ENCODE measurements at regions not wholly inside any gene's neighbourhood (a gene's known extent, or its start where the extent isn't known, plus 50 kb on each side); places are given as distances from the start of the nearest gene placed in this dataset.
A peak's percentile ranks its signal among the peaks of the same experiment; 100 is the strongest.

- Histone ChIP-seq H3K9me3 (no peaks in the 10 kb centered on the region), H3K4me3 (no peak overlapping the region), H3K27ac (peak overlapping the region; percentile 63), H3K27me3 (no peaks in the 10 kb centered on the region), H3K4me1 (no peaks in the 10 kb centered on the region), H3K36me3 (no peaks in the 10 kb centered on the region)
- TF ChIP-seq POLR2AphosphoS5 (IDR thresholded peaks at IDR 0.05; ENCODE audit: insufficient read depth in 1 of 2, low read depth in 1 of 2) (no peak), CTCF (IDR thresholded peaks at IDR 0.05) (no peak), POLR2A (IDR thresholded peaks at IDR 0.05) (no peak)
- intact Hi-C loops (cut with DNase I): no loop called here
- DNase-seq (ENCODE audit: extremely low spot score in 2 of 2): no peak
These were observed 225.4 kb upstream of the PHYHIPL start for GRCh38 chr10:58951087-58951486.

- no peaks in the 10 kb centered on the region for H3K36me3 ChIP-seq
- no peaks in the 10 kb centered on the region for H3K9me3 ChIP-seq
- intact Hi-C loops (cut with DNase I): no loop called here
- peak overlapping the region; percentile 63 for H3K27ac ChIP-seq
- TF ChIP-seq POLR2AphosphoS5 (IDR thresholded peaks at IDR 0.05; ENCODE audit: insufficient read depth in 1 of 2, low read depth in 1 of 2) (peak in 1 of 2 donors; percentile 18), CTCF (IDR thresholded peaks at IDR 0.05) (no peak)
- no peaks in the 10 kb centered on the region for H3K4me1 ChIP-seq
- DNase-seq (ENCODE audit: extremely low spot score in 2 of 2): no peak
- H3K4me3 ChIP-seq: no peak overlapping the region
- no peaks in the 10 kb centered on the region for H3K27me3 ChIP-seq
These were observed 224.7 kb upstream of the PHYHIPL start for GRCh38 chr10:58951746-58952145.

DNA sequence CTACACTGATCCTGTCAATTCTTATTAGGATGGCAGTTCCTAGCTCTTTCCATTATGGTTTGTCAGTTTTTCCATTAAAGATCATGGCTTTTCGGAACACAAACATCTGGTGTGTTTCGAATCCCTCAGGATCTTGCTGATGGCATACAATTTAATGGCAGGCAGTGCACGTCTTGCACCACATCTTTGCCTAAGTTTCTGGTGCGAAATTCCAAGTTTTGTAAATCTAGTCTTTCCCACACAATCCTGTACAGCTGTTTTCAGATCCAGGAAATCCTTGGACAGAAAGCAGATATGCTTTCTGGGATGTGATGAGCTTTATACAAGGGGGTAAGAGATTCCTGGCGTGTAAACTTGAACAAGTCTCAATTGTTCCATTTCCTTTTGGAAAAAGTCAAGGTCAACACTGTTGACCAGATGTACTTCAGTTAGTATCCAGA is 224.3 kb upstream of the PHYHIPL start:
- no peak for DNase-seq (ENCODE audit: extremely low spot score in 2 of 2)
- no peaks in the 10 kb centered on the region for H3K9me3 ChIP-seq
- TF ChIP-seq POLR2AphosphoS5 (IDR thresholded peaks at IDR 0.05; ENCODE audit: insufficient read depth in 1 of 2, low read depth in 1 of 2): peak in 1 of 2 donors; percentile 24
- TF ChIP-seq CTCF (IDR thresholded peaks at IDR 0.05): no peak
- H3K27ac ChIP-seq: peak overlapping the region; percentile 63
- no peaks in the 10 kb centered on the region for H3K4me1 ChIP-seq
- intact Hi-C loops (cut with DNase I): no loop called here
- H3K4me3 ChIP-seq: no peak overlapping the region
- H3K27me3 ChIP-seq: no peaks in the 10 kb centered on the region
- H3K36me3 ChIP-seq: no peaks in the 10 kb centered on the region

DNA sequence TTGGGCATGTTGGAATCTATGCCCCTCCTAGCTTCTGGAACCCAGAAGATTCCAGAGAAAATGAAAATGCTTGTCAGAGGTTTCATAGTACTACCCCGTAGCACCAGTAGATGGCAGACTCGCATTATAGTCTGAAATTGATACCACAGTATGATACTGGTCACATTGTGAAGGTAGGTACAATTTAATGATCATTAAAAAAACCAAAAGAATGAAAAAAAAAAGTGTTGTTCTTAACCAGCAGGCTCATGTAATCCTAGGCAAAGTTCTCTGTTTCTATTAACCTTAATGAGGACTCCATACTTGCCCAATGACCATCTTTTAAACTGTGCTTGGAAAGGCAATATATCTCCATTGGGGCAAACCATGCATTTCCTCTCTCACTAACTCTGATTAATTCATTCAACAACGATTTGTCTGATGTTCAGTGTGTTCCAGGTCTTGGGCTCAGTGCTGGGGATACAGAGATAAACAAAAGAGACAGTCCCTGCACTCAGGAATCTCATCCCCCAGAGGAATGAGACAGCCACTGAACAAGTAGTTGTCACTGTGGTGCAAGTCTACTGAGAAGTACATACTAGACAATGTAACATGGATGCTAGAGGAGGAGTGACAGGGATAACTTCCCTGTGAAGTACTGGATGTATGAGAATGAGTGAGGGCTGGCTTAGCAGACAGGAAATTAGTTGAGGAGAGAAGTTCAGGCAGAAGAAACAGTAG is 223.5 kb upstream of the PHYHIPL start:
- Histone ChIP-seq H3K4me1 (no peaks in the 10 kb centered on the region), H3K27ac (peak overlapping the region; percentile 63), H3K36me3 (no peaks in the 10 kb centered on the region), H3K9me3 (no peaks in the 10 kb centered on the region), H3K27me3 (no peaks in the 10 kb centered on the region), H3K4me3 (no peak overlapping the region)
- peak; percentile 50 to 81 (median 58) for TF ChIP-seq CTCF (IDR thresholded peaks at IDR 0.05)
- TF ChIP-seq POLR2AphosphoS5 (IDR thresholded peaks at IDR 0.05; ENCODE audit: insufficient read depth in 1 of 2, low read depth in 1 of 2): no peak
- intact Hi-C loops (cut with DNase I): no loop called here
- DNase-seq (ENCODE audit: extremely low spot score in 2 of 2): no peak

DNA sequence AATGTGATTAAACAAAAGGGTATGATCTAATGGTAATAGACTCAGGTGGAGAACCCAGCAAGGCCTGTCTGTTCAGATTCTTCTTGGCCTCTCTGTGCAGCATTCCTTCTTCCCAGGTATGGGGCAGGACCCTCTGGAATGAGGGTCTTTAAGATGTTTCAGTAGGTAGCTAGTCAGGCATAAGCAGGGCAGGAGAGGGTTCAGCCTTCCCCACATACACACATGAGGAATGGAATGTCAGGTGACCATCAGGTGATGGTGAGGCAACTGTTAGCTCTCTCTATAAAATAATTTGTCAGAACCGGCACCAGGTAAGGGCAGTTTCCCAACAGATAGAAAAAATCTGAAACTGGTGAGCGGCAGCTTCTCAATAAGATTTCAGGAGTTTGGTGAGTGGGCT is 222.3 kb upstream of the PHYHIPL start:
- no peak overlapping the region for H3K4me3 ChIP-seq
- H3K36me3 ChIP-seq: no peaks in the 10 kb centered on the region
- intact Hi-C loops (cut with DNase I): no loop called here
- no peak for TF ChIP-seq POLR2A (IDR thresholded peaks at IDR 0.05)
- TF ChIP-seq CTCF (IDR thresholded peaks at IDR 0.05): no peak
- no peak for TF ChIP-seq POLR2AphosphoS5 (IDR thresholded peaks at IDR 0.05; ENCODE audit: insufficient read depth in 1 of 2, low read depth in 1 of 2)
- H3K27ac ChIP-seq: no peak overlapping the region
- DNase-seq (ENCODE audit: extremely low spot score in 2 of 2): no peak
- H3K4me1 ChIP-seq: no peaks in the 10 kb centered on the region
- no peaks in the 10 kb centered on the region for H3K9me3 ChIP-seq
- H3K27me3 ChIP-seq: no peaks in the 10 kb centered on the region
